ENCODE measurements at regions not wholly inside any gene's neighbourhood (a gene's known extent, or its start where the extent isn't known, plus 50 kb on each side); places are given as distances from the start of the nearest gene placed in this dataset.
A peak's percentile ranks its signal among the peaks of the same experiment; 100 is the strongest.
"Not testable (repeated sequence)": the region's sequence is repeated elsewhere in the genome, so short reads cannot be mapped to it uniquely, and the experiment has no call there.

DNA sequence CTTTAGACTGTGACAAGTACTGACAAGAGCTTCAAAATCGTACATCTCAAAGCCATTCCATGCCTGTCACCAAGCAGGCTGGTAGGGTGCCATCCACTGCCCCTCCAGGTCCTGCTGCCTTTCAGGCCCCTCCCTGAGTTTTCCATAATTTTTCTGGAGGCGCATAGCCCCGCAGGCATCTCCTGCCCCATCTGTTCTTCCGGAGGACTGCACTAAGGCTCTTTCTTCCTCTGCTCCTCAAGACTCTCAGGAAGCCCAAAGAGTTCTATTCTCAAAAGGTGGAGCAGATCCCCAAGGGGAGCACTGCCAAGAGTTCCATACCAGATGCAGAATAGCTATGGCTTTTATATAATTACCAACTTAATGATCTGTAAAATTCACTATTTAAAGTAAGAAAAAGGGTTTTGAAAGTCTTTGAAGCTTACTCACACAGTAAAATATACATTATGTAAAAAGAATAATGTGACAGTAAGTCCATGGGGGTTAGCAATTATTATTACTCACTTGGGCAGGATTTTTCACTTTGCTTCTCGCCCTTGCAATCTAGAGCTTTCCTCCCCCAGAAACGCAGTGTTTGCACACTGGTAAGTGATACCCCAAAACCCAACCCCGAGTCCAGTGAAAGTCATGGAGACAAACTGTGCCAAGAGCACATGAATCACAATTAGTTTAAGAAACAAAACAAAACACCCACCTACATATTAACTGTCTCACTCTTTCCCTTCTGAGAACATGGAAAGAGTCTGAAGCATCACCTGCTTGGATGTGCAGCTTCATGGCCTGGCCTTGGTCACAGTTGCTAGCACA is 114.1 kb upstream of the DAPK1 start:
- intact Hi-C loops (cut with DNase I): no loop called here
- H3K27ac ChIP-seq: peak overlapping the region in 1 of 12 donors; percentile 10
- ATAC-seq: no peak

DNA sequence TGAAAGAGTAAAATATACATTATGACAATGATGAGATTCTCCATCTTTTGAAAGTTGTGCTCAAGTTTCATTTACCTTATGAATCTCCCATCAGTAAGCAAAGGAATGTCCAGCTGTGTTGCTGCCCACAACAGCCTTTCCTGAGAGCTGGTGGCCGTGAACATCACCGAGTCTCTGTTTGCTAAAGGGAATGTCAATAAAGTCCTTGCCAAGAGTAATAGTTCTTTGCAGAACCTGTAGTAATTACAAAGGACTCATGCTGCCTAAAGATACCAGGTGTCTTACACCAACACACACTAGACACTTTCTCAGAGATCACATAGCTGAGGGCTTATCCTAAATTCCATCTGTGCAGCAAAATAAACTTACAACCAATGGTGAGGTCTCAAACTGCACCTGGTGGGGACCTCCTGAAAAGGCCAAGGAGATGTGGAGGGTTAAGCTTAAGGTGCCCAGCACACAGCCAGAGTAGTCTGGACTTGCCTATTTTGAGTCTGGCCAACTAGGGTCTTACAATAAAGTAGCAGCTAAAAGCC is 111.1 kb upstream of the DAPK1 start:
- Histone ChIP-seq H3K27me3 (peaks cover 0 to 4% (median 0%) of the 10 kb centered on the region in 9 donors), H3K4me3 (no peak overlapping the region), H3K9me3 (no peaks in the 10 kb centered on the region), H3K27ac (no peak overlapping the region), H3K4me1 (peaks cover 0 to 9% (median 0%) of the 10 kb centered on the region in 12 donors), H3K36me3 (no peaks in the 10 kb centered on the region)
- TF ChIP-seq POLR2A (IDR thresholded peaks at IDR 0.05): no peak
- TF ChIP-seq, protein P1, sequence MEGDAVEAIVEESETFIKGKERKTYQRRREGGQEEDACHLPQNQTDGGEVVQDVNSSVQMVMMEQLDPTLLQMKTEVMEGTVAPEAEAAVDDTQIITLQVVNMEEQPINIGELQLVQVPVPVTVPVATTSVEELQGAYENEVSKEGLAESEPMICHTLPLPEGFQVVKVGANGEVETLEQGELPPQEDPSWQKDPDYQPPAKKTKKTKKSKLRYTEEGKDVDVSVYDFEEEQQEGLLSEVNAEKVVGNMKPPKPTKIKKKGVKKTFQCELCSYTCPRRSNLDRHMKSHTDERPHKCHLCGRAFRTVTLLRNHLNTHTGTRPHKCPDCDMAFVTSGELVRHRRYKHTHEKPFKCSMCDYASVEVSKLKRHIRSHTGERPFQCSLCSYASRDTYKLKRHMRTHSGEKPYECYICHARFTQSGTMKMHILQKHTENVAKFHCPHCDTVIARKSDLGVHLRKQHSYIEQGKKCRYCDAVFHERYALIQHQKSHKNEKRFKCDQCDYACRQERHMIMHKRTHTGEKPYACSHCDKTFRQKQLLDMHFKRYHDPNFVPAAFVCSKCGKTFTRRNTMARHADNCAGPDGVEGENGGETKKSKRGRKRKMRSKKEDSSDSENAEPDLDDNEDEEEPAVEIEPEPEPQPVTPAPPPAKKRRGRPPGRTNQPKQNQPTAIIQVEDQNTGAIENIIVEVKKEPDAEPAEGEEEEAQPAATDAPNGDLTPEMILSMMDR (IDR thresholded peaks at IDR 0.05): no peak
- ATAC-seq: no peak
- no peak for DNase-seq
- WGBS, 4 donors: 27 to 73% (median 61%) methylated on average over 2 of the region's 2 CpGs
- intact Hi-C loops (cut with DNase I): no loop called here

More for the DNA sequence above, 114.1 kb upstream of the DAPK1 start:
- TF ChIP-seq, protein P1 (IDR thresholded peaks at IDR 0.05): no peak
- TF ChIP-seq POLR2A (IDR thresholded peaks at IDR 0.05): no peak
- H3K4me1 ChIP-seq: peaks cover 0 to 9% (median 0%) of the 10 kb centered on the region in 12 donors
- H3K36me3 ChIP-seq: no peaks in the 10 kb centered on the region
- no peaks in the 10 kb centered on the region for H3K9me3 ChIP-seq
- H3K27me3 ChIP-seq: peaks cover 0 to 4% (median 0%) of the 10 kb centered on the region in 9 donors
- no peak overlapping the region for H3K4me3 ChIP-seq
- 85 to 92% (median 89%) methylated on average over 7 of the region's 7 CpGs for WGBS, 4 donors
- no peak for DNase-seq

DNA sequence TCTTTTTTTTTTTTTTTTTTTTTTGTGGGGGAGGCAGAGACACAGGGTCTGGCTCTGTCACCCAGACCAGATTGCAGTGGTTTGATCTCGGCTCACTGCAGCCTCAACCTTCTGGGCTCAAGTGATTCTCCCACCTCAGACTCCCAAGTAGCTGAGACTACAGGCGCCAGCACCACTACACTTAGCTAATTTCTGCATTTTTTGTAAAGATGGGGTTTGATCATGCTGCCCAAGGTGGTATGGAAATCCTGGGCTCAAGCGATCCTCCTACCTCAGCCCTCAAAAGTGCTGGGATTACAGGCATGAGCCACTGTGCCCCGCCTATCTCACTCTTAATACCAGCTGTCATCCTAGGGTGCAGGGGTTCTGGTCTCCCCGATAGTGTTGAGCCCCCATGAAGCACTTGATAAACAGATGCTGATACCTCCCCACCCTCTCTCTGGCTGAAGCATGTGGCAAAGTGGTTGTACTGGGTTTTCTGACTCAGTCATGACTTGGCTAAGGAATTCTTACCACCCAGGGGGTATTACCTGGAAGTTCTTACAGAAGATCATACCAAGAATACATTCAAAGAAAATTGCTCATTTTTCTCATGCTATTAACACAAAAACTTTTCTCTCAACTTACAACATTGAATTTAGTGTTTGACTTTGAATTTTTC is 110.2 kb upstream of the DAPK1 start:
- intact Hi-C loops (cut with DNase I): no loop called here
- no peak for DNase-seq
- no peak overlapping the region for H3K4me3 ChIP-seq
- ATAC-seq: no peak
- TF ChIP-seq, protein P1 (IDR thresholded peaks at IDR 0.05): no peak
- TF ChIP-seq POLR2A (IDR thresholded peaks at IDR 0.05): no peak
- no peaks in the 10 kb centered on the region for H3K9me3 ChIP-seq
- peaks cover 0 to 9% (median 0%) of the 10 kb centered on the region in 12 donors for H3K4me1 ChIP-seq
- H3K36me3 ChIP-seq: no peaks in the 10 kb centered on the region
- 78 to 86% (median 79%) methylated on average over 5 of the region's 5 CpGs for WGBS, 4 donors
- no peak overlapping the region for H3K27ac ChIP-seq
- H3K27me3 ChIP-seq: peaks cover 0 to 4% (median 0%) of the 10 kb centered on the region in 9 donors

DNA sequence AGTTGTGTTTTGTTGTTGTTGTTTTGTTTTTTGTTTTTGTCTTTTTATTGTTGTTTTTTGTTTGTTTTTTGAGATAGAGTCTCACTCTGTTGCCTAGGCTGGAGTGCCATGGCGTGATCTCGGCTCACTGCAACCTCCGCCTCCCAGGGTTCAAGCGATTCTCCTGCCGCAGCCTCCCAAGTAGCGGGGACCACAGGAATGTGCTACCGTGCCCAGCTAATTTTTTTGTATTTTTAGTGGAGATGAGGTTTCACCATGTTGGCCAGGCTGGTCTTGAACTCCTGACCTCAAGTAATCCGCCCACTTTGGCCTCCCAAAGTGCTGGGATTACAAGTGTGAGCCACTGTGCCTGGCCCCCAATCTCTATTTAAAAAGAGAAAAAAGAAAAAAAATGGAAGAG is 109.0 kb upstream of the DAPK1 start:
- intact Hi-C loops (cut with DNase I); H3K36me3 ChIP-seq: not testable (repeated sequence)

More for the DNA sequence above, 109.0 kb upstream of the DAPK1 start:
- 89 to 92% (median 91%) methylated on average over 8 of the region's 8 CpGs for WGBS, 4 donors
- not testable (repeated sequence) for DNase-seq, H3K27me3 ChIP-seq, H3K9me3 ChIP-seq, H3K4me3 ChIP-seq, H3K4me1 ChIP-seq, H3K27ac ChIP-seq, ATAC-seq

Data from heart left ventricle (tissue), 16 donors.